Renal pelvis (tissue), 1 donor: ENCODE measurements at regions not wholly inside any gene's neighbourhood (a gene's known extent, or its start where the extent isn't known, plus 50 kb on each side); places are given as distances from the start of the nearest gene placed in this dataset.
"Not testable (repeated sequence)": the region's sequence is repeated elsewhere in the genome, so short reads cannot be mapped to it uniquely, and the experiment has no call there.

Experiments
- DNase-seq: peaks from one replicate; pipeline ENCODE4 v3.0.0-alpha.2; 2013

GRCh38 chr2:234564699-234565098 is 67.8 kb upstream of the ARL4C start:
- no peak for DNase-seq

- no peak for DNase-seq
Observed at GRCh38 chr2:234559609-234560008, 62.7 kb upstream of the ARL4C start.

- no peak for DNase-seq
Observed at GRCh38 chr2:234558642-234559041, 61.8 kb upstream of the ARL4C start.

GRCh38 chr2:234556848-234557573 is 60.1 kb upstream of the ARL4C start:
- DNase-seq: no peak

DNA sequence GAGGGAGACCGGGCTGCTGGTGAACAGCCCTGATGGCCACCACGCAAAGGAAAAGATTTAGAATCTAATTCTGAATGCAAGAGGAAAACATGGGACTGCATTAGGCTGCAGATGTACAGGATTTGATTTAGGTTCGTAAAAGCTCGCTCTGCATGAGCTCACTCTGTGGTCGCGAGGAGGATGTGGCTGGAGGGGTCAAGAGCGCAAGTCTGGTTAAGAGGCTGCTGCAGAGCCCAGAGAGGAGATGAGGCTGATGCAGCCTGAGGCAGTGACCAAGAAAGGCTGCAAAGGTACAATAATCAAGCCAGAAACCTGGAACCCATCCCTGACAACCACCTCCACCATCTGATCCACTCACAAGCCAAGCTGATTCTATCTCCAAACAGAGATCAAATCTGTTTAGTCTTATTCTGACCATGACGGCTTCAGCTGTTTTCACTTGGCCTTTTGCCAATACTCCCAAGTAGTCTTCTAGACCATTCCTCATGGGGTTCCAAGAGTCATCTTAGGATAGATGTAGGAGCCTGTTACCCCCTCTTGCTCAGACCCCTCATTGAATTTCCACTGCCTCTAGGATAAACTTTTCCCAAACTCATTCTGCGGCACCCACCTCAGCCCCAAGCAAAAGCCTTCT is 58.9 kb upstream of the ARL4C start:
- no peak for DNase-seq

GRCh38 chr2:234555161-234555560 is 58.3 kb upstream of the ARL4C start:
- no peak for DNase-seq

DNA sequence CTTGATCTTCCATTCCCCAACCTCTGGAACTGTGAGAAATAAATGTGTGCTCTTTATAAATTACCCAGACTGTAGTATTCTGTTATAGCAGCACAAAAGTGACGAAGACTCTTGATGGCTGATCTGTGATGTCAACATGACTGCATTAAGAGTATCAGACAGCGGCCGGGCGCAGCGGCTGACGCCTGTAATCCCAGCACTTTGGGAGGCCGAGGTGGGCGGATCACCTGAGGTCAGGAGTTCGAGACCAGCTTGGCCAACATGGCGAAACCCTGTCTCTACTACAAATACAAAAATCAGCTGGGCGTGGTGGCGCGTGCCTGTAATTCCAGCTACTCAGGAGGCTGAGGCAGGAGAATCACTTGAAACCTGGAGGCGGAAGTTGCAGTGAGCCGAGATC is 56.3 kb upstream of the ARL4C start:
- DNase-seq: not testable (repeated sequence)

- peak; percentile 64 for DNase-seq
Observed at GRCh38 chr2:234550511-234551107, 53.7 kb upstream of the ARL4C start.

- DNase-seq: no peak
Observed at GRCh38 chr2:234550056-234550455, 53.2 kb upstream of the ARL4C start.

DNA sequence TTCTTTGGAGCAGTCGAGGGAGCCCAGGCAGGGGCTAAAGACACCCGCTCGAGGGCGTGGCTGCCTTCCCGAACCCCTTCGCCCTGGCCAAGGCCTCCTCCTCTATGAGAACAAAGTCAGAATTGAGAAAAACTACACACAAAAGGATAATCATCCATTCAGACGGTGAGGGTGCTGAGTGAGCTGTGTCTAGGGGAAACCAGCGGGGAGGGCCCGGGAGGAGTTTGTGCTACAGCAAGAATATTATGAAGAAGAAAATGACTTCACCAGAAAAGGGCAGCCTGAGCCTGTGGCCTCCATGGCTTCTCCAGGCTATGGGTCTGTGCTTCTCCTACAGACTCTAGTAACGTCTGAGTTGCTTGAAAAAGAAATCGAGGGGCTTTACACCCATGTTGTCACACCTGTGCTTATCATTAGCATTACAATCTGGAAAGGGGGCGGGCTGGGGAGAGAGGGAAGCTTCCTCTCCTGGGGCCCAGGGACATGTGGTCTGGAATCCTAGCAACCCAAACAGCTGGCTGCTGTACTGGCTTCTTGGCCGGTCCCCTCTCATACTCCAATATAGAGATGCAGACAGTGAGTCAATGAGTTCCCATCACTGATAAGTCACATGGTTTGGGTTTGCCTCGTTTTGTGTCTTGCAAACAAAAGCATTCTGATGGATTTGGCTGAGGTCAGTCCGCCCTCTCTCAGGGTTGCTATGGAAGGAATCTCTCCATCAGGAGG is 52.0 kb upstream of the ARL4C start:
- no peak for DNase-seq

DNA sequence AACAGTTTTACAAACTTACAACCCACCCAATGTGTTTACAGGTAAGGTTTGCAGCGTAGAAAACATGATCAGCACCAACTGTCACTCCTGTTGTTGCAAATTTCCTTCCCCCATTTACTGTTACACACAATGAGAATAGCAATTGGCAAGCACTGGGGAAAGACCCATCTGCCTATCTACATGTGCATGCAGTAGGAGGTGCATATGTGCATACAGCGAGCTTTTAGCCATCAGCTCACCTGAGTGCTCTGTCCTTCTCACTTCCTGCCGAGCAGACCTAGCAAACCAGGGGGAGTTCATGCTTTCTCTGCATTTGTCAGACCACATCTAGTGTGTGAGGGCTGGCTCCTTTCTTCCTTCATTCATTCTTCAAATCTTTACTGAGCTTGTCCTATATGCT is 49.9 kb upstream of the ARL4C start:
- DNase-seq: no peak
